ENCODE measurements at regions not wholly inside any gene's neighbourhood (a gene's known extent, or its start where the extent isn't known, plus 50 kb on each side); places are given as distances from the start of the nearest gene placed in this dataset.
"Not testable (repeated sequence)": the region's sequence is repeated elsewhere in the genome, so short reads cannot be mapped to it uniquely, and the experiment has no call there.

DNA sequence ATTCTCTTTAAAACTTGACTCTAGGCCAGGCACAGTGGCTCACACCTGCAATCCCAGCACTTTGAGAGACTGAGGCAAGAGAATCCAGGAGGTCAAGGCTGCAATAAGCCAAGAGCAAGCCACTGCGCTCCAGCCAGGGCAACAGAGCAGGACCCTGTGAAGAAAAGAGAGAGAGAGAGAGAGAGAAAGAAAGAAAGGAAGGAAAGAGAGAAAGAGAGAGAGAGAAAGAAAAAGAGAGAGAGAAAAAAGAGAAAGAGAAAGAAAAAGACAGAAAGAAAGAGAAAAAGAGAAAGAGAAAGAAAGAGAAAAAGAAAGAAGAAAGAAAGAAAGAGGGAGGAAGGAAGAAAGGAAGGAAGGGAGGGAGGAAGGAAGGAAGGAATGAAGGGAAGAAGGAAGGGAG is 76.7 kb downstream of the RIN2 start:
- no peak for DNase-seq

DNA sequence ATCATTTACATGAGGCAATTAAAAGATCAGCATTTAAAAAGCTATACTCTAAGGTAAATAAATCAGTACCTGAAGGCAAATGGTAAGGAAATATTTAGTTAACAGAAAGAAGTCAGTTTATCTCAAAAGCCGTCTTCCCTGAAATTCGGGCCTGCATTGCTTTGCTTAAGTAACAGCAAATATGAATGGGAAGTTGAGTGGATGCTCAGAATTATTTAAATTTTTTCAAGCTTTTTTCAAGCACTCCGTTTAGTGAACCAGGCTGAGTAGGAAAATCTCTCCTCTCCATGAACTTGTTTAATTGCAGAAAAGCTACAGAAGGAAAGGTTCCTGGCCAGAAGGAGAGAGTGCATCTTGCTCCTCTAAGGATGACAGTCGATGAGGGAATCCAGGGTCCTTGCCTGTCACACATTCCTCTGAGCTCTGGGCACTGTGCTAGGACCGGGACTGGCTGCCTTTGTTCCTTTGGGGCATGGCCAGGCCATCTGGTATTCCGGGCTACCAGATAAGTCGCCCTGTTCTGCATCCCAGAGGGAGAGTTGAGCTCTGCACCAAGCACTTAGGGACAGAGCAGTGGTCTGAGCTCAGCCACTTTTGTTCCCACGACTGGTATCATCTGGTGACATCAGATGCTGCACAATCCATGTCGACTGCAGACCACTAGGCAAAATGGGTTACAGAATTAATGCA is 77.6 kb downstream of the RIN2 start:
- DNase-seq: no peak

DNA sequence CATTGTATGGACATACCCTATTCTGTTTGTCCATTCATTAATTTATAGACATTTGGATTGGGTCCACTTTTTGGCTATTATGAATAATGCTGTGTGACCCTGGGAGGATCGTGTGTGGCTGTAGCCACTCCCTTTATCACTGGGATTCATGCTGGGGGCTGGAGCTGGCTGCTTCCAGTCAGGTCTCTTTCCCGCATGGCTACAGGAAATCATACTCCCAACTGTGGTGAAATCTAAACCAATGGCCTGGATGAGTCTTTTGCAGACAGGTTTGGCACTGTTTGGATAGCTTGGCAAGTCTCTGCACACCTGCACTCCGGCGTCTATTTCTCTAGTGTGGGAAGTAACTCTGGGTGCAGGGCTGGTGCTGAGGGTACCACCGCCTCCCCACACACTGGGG is 80.4 kb downstream of the RIN2 start:
- DNase-seq: no peak

DNA sequence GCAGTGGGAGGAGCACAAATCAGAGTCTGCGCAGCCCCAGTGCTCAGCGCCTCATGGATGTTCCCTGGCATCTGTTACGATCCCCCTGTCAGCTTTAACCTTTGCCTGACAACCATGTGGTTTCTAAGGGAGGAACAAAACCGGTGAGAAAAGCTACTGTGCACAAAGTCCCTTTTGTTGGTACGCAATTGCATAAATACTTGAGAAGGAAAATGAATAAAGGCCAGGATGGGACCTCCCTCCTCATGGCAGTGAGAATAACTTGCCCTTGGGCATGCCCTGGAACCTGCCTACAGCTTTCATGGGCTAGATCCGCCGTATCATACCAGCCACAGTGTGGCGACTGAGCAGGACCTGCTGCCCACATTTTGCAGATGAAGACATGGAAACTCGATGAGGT is 81.0 kb downstream of the RIN2 start:
- DNase-seq: no peak

DNA sequence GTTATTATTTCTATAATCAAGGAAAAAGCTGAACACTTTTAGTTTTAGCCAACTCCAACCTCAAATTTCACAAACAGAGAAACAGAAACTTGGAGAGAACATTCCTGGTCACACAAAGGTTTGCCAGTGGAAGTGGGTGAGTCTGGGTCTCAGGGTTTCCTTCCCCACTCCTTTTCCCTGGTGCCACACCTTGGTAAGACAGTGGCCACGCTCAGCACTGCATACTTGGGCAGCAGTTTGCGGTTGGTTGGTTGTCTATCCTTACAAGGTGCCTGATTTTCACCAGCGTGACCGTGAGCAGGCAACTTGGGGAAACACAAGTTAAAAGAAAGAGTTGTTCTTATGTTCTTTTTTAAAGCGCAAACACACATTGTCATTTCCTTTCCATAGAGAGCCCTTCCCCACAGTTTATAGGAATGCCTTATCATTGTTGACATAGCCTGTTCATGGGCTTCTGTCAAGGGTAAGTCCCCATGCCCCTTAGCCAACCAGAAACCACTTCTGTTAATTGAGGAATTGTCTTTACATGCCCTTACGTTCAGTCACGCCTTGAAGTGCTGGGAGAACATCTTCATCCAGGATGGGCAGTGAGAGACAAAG is 82.2 kb downstream of the RIN2 start:
- no peak for DNase-seq

DNA sequence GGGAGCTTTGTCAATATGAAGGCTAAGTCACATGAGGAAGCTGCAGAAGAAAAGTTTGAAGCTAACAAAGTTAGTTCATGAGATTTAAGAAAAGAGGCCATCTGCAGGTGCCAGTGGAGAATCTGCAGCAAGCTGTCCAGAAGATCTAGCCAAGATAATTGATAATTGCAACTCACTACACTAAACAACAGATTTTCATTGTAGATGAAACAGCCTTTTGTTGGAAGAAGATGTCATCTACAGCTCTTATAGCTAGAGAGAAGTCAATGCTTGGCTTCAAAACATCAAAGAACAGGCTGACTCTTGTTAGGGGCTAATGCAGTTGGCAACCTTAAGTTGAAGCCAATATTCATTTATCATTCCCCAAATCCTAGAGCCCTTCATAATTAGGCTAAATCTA is 83.7 kb downstream of the RIN2 start:
- no peak for DNase-seq

DNA sequence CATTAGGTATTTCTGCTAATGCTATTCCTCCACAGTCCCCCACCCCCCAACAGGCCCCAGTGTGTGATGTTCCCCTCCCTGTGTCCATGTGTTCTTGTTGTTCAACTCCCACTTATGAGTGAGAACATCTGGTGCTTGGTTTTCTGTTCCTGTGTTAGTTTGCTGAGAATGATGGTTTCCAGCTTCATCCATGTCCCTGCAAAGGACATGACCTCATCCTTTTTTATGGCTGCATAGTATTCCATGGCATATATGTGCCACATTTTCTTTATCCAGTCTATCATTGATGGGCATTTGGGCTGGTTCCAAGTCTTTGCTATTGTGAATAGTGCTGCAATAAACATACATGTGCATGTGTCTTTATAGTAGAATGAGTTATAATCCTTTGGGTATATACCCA is 86.8 kb downstream of the RIN2 start:
- DNase-seq: not testable (repeated sequence)

DNA sequence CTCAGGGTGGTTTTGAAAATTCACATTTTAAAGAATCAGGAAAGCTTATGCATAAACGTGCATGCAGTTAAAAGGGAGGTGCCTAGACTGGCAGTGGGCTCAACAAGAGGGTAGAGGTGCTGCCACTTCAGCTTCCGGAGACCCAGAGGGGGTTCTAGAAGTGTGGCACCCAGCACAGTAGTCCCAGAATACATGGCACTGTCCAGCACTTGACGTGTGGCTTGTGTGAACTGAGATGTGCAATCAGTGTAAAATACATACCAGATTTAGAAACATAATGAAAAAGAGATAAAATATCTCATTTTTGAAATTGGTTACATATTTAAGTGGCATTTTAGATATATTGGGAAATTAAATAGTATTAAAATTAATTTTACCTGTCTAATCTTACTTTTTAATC is 89.3 kb downstream of the RIN2 start:
- DNase-seq: no peak

DNA sequence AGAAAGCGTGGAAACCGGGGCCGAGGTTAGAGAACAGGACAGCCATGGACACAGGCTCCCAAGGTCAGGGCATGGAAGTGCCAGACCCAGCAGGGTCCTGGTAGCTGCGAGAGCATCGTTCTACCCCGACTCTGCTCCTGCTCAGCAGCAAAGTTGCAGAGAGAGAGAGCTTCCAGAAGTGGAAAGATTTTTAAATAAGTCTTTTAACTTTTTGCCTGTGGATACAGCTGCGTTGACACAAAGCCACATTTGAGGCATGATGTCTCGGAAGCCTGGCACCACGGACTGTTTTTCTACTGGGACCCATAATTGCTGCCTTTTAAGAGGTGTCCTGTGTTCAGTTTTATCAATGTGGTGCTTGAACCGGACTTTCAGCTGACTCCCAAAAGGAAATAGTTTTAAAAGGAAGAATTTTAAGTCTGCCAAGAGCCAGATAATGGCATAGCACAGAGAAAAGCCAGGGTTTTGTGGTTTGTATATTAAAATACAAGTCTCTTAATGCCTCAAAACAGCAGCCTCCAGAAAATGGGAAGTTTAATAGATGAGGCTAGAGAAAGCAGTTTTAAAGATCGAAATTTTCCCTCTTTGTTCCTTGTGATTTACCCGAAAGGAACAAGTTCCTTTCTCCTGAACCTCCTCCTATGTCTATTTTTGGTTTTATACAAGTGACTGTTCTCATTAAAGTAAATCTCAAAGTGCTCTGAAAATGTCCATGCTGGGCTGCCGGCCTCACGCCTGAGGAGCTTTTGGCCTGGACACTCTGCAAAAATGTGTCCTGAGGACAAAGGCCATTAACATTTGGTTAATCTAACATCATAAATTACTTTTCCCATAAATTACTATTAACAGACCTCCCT is 91.5 kb downstream of the RIN2 start:
- DNase-seq: no peak

DNA sequence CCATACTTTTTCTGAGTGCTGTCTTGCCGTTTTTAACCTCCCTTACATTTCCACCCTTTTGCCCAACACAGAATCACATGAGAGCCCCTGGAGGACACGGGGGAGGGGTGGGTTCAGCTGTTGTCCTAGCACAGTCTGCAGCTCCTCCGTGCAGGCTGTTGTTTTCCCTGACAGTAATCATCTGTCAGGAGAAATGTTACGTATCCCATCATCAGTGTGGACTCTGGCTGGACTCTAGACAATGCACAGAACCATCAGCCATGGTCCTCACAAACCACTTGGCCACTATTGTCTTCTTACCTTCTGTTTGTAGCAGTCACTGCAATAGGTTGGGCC is 92.1 kb downstream of the RIN2 start:
- DNase-seq: no peak

DNA sequence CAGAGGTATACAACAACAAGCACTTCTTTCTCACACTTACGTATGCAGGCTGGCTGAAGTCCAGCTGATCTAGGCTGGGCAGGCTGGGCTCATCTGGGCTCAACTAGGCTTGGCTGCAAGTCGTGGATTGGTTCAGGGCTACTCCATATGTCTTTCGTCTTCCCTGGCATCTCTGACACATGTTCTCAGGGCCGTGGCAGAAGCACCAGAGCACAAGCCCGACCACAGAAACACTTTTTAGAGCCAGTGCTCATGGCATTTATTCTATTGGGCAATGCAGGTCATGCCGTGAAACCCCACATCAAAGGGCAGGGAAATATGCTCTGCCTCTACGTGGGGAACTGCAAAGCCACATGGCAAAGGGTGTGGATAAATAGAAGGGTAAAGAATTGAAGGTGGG is 93.8 kb downstream of the RIN2 start:
- DNase-seq: no peak

DNA sequence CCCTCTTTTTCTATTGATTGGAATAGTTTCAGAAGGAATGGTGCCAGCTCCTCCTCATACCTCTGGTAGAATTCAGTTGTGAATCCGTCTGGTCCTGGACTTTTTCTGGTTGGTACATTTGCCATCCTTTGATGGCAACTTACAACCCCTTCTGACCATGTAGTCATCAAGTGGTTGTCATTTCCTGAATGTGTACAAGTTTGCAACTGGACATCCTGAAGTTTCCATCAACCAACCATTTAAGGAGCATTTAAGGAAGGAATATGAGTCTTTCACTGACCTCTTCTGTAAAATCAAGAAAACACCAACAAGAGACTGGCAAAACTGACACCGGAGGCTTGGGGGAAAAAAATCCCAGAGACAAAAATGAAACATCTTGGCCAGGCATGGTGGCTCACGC is 97.4 kb downstream of the RIN2 start:
- DNase-seq: no peak

DNA sequence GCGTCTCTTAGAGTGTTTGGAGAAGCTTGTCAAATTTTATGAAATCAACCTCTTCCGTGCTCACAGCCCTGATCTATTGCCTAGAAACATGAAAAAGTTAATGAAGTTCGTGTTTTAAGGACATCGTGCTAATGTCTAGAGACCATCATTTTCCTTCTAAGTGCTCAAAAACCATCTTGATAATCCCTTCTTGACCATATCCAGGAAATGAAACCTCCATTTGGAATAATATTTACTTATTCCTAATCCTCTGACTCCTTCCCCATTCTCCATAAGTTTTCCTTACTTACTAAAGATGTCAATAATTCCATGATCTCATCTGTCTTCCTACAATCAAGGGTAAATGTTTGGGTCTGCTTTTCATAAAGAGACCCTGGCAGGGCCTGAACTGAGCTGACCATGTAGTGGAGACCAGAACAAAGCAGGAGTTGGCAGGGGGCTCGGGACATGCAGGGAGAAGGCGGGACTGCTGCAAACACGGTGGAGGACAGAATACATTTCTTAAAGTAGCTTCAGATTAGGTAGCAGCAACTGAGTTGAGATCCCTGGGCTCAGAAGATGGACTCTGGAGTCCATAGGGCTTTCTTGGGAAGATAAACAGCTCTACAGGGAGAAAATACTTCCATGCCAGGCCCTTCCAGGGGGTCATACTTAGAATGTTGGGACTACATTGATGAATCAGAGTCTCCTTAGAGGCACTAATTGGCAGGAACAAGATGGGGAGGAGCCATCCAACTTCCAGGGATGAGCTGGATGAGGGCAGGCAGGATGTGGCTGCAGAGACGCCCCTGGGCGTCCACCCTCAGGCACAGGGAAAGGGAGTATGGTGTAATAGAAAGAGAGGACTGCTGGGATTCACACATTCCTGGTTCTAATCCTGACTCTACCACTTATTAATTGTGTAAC is 100.7 kb downstream of the RIN2 start:
- no peak for DNase-seq

DNA sequence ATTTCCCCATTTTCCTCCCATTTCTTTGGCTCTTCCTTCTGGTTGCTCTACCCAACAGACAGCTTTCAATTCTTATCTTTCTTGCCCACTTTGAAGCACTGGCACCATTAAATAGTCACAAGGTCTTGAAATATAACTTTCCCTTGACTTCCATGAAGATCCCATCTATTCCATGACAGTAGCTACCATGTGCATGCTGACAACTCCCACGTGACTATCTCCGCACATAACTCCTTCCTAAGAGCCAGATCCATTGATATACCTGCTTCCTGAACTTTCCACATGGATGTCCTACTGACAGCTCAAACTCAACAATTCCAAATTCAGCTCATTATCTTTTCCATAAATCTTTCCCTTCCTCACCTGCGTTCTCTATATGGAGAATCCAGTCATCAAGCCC is 101.4 kb downstream of the RIN2 start:
- no peak for DNase-seq

DNA sequence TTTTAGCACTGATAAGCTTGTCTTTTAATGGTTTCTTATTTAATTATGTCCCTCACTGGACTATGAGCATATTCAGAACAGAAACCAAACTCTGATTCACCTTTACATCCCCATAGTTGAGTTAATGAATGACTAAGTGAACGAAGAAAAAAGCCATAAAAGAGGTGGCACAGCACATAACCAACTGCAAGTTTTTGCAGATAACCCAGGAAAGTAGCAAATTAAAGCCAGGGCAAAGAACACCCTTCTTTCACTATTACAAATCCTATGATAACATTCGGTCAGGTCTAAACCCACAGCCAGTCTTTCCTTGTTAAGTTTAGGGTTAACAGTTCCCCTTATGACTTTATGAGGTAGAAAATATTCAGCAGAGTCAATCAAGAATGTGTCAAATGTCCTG is 102.7 kb downstream of the RIN2 start:
- DNase-seq: peak in 1 of 5 experiments; percentile 65

DNA sequence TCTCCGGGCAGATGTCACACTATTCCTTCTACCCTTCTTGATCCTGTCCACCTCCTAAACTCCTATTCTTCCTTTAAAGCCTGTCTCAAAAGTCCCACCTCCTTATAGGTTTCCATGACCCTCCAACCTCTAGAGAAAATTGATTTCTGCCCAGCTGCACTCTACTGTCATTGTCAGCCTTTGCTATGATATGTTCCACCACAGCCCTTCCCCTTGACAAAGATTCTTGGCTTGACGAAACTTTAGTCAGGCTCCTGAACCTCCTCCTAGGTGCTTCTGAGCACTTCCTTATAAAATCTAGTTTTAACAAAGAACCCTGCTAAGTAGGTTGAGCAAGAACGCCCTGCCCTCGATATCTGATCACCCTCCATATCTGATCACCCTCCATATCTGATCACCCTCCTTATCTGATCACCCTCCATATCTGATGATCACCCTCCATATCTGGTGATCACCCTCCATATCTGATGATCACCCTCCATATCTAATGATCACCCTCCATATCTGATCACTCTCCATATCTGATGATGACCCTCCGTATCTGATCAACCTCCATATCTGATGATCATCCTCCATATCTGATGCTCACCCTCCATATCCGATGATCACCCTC is 103.2 kb downstream of the RIN2 start:
- peak in 1 of 5 experiments; percentile 4 for DNase-seq

DNA sequence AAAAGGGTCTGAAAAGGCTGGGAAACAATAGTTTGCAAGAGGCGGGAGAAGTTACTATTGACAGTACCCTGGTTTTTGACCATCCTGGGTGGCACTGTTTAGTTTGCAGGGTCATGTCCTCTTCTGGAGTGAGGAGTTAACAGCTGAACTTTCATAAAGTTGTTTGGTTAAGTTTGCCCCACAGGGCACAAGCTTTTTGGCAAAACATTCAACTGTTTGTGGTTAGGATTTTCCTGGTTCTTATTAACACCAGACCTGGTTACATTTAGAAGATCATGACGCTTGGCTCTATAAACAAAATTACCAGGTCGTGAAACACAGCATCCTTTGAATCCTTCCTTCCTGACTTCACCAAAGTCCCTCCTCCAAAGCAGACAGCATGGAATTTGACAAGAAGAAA is 106.1 kb downstream of the RIN2 start:
- DNase-seq: no peak

DNA sequence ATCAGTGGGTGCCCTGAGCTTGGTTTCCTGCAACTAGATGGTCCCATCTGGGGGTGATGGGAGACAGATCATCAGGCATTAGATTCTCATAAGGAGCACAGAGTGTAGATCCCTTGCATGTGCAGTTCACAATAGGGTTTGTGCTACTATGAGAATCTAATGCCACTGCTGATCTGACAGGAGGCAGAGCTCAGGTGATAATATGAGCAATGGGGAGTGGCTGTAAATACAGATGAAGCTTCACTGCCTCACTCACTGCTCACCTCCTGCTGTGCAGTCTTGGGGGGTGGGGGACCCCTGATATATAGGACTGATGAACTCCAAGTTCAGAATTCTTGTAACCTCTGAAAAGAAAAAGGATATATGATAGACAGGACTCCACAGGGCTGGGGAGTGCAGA is 108.0 kb downstream of the RIN2 start:
- DNase-seq: no peak

DNA sequence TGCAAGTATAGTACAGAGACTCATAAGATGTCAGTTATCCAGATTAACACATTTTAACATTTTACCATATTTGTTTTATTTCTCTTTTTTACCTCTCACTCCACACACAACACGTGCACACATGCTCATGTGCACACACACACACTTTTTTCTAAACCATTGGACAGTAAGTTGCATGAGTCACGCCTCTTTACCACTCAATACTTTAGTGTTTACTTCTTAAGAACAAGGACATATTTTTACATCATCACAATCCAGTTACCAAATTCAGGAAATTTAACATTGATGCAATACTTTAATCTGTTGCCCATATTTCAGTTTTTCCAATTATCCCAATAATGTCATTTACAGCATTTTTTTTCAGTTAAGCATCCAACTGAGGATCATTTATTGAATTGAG is 109.0 kb downstream of the RIN2 start:
- no peak for DNase-seq

DNA sequence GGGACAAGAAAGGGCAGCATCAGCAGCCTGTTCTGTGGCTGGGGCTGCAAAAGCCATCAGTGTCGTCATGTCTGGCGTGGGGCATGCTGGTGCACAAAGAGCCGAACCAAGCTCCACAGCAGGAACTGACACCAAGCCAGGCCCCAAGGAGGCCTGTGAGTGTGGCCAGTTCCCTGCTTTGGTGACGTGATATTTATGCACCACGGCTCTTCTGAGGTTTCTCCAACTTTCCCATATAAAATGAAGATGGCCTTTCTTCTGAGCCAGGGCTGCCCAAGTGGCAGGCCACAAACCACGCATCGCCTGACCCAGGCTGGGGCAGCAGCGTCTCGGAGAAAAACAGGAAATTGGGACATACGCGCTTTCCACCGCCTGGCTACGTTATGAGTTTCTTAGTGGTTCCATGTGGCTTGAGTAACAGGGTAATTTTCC is 109.9 kb downstream of the RIN2 start:
- no peak for DNase-seq

DNA sequence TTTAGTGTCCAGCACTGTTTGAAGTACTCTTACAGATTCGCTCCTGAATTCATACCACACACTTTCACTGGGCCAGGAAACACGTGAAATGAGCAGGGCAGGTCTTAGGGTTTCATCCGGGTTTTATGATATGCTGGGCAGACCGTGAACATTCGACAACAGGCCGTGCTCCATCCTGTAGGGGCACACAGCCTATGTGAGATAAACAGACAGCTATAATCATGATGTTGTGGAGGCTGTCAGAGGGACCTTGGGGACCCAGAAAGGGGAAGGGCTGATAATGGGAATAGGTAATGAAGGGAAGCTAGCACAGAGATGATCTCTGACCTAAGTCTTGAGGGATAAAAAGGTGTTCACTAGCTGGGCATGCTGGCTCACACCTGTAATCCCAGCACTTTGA is 110.4 kb downstream of the RIN2 start:
- DNase-seq: no peak

DNA sequence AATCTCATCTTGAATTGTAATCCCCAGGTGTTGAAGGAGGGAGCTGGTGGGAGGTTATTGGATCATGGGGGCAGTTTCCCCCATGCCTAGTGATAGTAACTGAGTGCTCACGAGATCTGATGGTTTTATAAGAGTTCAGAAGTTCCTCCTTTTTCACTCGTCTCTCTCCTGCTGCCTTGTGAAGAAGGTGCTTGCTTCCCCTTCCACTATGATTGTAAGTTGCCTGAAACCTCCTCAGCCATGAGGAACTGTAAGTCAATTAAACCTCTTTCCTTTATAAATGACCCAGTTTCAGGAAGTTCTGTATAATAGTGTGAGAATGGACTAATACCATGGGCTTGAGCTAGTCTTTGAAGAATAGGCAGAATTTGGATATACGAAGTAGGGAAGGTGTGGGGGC is 113.9 kb downstream of the RIN2 start:
- DNase-seq: no peak
